ENCODE measurements at regions not wholly inside any gene's neighbourhood (a gene's known extent, or its start where the extent isn't known, plus 50 kb on each side); places are given as distances from the start of the nearest gene placed in this dataset.

DNA sequence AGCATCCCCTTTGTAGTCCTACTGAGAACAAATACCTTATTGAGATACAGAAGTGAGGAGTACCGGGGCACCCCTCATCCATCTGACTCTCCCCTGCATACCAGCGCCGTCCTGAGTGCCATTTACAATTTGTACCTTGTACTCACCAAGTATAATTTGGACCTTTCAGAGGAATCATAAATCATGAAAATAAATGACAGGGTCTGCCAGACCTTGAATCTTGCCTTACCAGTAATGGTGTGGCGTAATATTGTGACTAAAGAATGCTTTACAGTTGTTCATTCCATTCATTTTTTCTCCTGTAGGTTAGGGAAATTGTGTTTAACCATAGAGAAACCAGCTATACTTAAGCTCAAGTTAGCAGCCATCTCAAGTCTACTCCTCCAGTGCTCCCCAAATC, 243.7 kb upstream of the RGS6 start:
- intact Hi-C loops (cut with DNase I): no loop called here
- DNase-seq: no peak
- WGBS, 2 donors: 25 to 71% methylated on average over 4 of the region's 4 CpGs
- Histone ChIP-seq H3K27me3 (no peaks in the 10 kb centered on the region), H3K27ac (peak overlapping the region in 3 of 4 donors; percentile 13 to 81 (median 74)), H3K9me3 (no peaks in the 10 kb centered on the region), H3K36me3 (peaks cover 0 to 5% (median 0%) of the 10 kb centered on the region in 4 donors), H3K4me1 (peaks cover 0 to 51% (median 31%) of the 10 kb centered on the region in 4 donors), H3K4me3 (no peak overlapping the region)
- TF ChIP-seq EP300 (IDR thresholded peaks at IDR 0.05): no peak
- TF ChIP-seq POLR2A (IDR thresholded peaks at IDR 0.05): no peak
- TF ChIP-seq, protein P1, sequence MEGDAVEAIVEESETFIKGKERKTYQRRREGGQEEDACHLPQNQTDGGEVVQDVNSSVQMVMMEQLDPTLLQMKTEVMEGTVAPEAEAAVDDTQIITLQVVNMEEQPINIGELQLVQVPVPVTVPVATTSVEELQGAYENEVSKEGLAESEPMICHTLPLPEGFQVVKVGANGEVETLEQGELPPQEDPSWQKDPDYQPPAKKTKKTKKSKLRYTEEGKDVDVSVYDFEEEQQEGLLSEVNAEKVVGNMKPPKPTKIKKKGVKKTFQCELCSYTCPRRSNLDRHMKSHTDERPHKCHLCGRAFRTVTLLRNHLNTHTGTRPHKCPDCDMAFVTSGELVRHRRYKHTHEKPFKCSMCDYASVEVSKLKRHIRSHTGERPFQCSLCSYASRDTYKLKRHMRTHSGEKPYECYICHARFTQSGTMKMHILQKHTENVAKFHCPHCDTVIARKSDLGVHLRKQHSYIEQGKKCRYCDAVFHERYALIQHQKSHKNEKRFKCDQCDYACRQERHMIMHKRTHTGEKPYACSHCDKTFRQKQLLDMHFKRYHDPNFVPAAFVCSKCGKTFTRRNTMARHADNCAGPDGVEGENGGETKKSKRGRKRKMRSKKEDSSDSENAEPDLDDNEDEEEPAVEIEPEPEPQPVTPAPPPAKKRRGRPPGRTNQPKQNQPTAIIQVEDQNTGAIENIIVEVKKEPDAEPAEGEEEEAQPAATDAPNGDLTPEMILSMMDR (IDR thresholded peaks at IDR 0.05): no peak
- TF ChIP-seq POLR2AphosphoS5 (IDR thresholded peaks at IDR 0.05): no peak

- WGBS, 2 donors: 95 to 98% methylated on average over 2 of the region's 2 CpGs
- Histone ChIP-seq H3K4me1 (peaks cover 0 to 51% (median 31%) of the 10 kb centered on the region in 4 donors), H3K9me3 (no peaks in the 10 kb centered on the region), H3K27ac (peak overlapping the region in 1 of 4 donors; percentile 81), H3K27me3 (no peaks in the 10 kb centered on the region), H3K4me3 (no peak overlapping the region), H3K36me3 (peaks cover 0 to 3% (median 0%) of the 10 kb centered on the region in 4 donors)
- no peak for DNase-seq
- intact Hi-C loops (cut with DNase I): no loop called here
- no peak for TF ChIP-seq POLR2AphosphoS5 (IDR thresholded peaks at IDR 0.05)
- TF ChIP-seq, protein P1 (IDR thresholded peaks at IDR 0.05): no peak
- no peak for TF ChIP-seq EP300 (IDR thresholded peaks at IDR 0.05)
Observed at GRCh38 chr14:71690478-71690877, 241.8 kb upstream of the RGS6 start.

- H3K4me1 ChIP-seq: peaks cover 0 to 38% (median 18%) of the 10 kb centered on the region in 4 donors
- WGBS, 2 donors: 72 to 74% methylated on average over 4 of the region's 4 CpGs
- intact Hi-C loops (cut with DNase I): no loop called here
- H3K27me3 ChIP-seq: no peaks in the 10 kb centered on the region
- TF ChIP-seq, protein P1 (IDR thresholded peaks at IDR 0.05): no peak
- TF ChIP-seq EP300 (IDR thresholded peaks at IDR 0.05) (no peak), POLR2AphosphoS5 (IDR thresholded peaks at IDR 0.05) (no peak), POLR2A (IDR thresholded peaks at IDR 0.05) (no peak)
- H3K27ac ChIP-seq: peak overlapping the region in 1 of 4 donors; percentile 29
- no peak for DNase-seq
- H3K36me3 ChIP-seq: no peaks in the 10 kb centered on the region
- H3K9me3 ChIP-seq: no peaks in the 10 kb centered on the region
- H3K4me3 ChIP-seq: no peak overlapping the region
Observed at GRCh38 chr14:71692496-71692895, 239.7 kb upstream of the RGS6 start.

DNA sequence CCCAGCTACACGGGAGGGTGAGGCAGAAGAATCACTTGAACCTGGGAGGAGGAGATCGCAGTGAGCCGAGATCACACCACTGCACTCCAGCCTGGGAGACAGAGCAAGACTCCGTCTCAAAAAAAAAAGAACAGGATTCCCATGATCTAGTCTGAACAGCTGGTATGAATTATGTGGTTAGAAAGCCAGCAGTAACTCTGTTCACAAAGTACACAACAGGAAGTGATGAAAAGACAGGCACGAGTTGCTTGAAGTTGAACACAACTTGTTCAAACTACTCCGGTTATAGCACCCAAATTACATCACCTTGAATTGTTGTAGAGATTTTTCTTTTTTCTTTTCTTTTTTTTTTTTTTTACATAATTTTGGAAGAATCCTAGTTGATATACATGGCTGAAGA, 238.8 kb upstream of the RGS6 start:
- H3K9me3 ChIP-seq: no peaks in the 10 kb centered on the region
- no peaks in the 10 kb centered on the region for H3K27me3 ChIP-seq
- peak overlapping the region in 1 of 4 donors; percentile 29 for H3K27ac ChIP-seq

More for the DNA sequence above, 238.8 kb upstream of the RGS6 start:
- H3K4me3 ChIP-seq: no peak overlapping the region
- TF ChIP-seq, protein P1 (IDR thresholded peaks at IDR 0.05): no peak
- intact Hi-C loops (cut with DNase I): no loop called here
- no peak for DNase-seq
- WGBS, 2 donors: 81 to 90% methylated on average over 6 of the region's 6 CpGs
- H3K4me1 ChIP-seq: peaks cover 0 to 31% (median 14%) of the 10 kb centered on the region in 4 donors
- H3K36me3 ChIP-seq: no peaks in the 10 kb centered on the region

Measured in sigmoid colon (tissue), 6 donors.